ENCODE measurements at regions not wholly inside any gene's neighbourhood (a gene's known extent, or its start where the extent isn't known, plus 50 kb on each side); places are given as distances from the start of the nearest gene placed in this dataset.

GRCh38 chr9:115374724-115375268 is 256.8 kb upstream of the TNC start:
- no peaks in the 10 kb centered on the region for H3K27me3 ChIP-seq
- 87 to 92% methylated on average over 4 of the region's 4 CpGs for WGBS, 2 donors
- ATAC-seq (no peak), DNase-seq (no peak)
- no peak overlapping the region for H3K27ac ChIP-seq
- no peaks in the 10 kb centered on the region for H3K36me3 ChIP-seq
- no peaks in the 10 kb centered on the region for H3K4me1 ChIP-seq
- intact Hi-C loops (cut with DNase I), result no loop called here
- H3K9me3 ChIP-seq, result peaks cover 0 to 8% (median 0%) of the 10 kb centered on the region in 11 donors
- H3K4me3 ChIP-seq, result no peak overlapping the region
- TF ChIP-seq CTCF (IDR thresholded peaks at IDR 0.05), result no peak

GRCh38 chr9:115378241-115378640 is 260.3 kb upstream of the TNC start:
- no peak overlapping the region for H3K4me3 ChIP-seq
- DNase-seq, result no peak
- TF ChIP-seq CTCF (IDR thresholded peaks at IDR 0.05), result no peak
- no peak for ATAC-seq
- intact Hi-C loops (cut with DNase I), result no loop called here
- H3K27me3 ChIP-seq, result no peaks in the 10 kb centered on the region
- 90 to 95% methylated on average over 3 of the region's 3 CpGs for WGBS, 2 donors
- H3K4me1 ChIP-seq, result no peaks in the 10 kb centered on the region
- no peak overlapping the region for H3K27ac ChIP-seq
- peaks cover 0 to 20% (median 11%) of the 10 kb centered on the region in 11 donors for H3K9me3 ChIP-seq
- H3K36me3 ChIP-seq, result no peaks in the 10 kb centered on the region

GRCh38 chr9:115378758-115379157 is 260.8 kb upstream of the TNC start:
- no peaks in the 10 kb centered on the region for H3K36me3 ChIP-seq
- intact Hi-C loops (cut with DNase I), result no loop called here
- no peaks in the 10 kb centered on the region for H3K27me3 ChIP-seq
- H3K27ac ChIP-seq, result no peak overlapping the region
- no peaks in the 10 kb centered on the region for H3K4me1 ChIP-seq
- no peak for TF ChIP-seq CTCF (IDR thresholded peaks at IDR 0.05)
- DNase-seq, result no peak
- H3K4me3 ChIP-seq, result no peak overlapping the region
- peaks cover 0 to 25% (median 16%) of the 10 kb centered on the region in 11 donors for H3K9me3 ChIP-seq
- ATAC-seq, result no peak

- DNase-seq, result no peak
Observed at GRCh38 chr9:115379719-115380118, 261.8 kb upstream of the TNC start.

More at GRCh38 chr9:115379719-115380118, 261.8 kb upstream of the TNC start:
- Histone ChIP-seq H3K27me3 (no peaks in the 10 kb centered on the region), H3K36me3 (no peaks in the 10 kb centered on the region), H3K27ac (no peak overlapping the region), H3K9me3 (peaks cover 0 to 30% (median 17%) of the 10 kb centered on the region in 11 donors), H3K4me1 (no peaks in the 10 kb centered on the region), H3K4me3 (no peak overlapping the region)
- 79 to 87% methylated on average over 3 of the region's 3 CpGs for WGBS, 2 donors
- ATAC-seq, result no peak
- intact Hi-C loops (cut with DNase I), result no loop called here
- TF ChIP-seq CTCF (IDR thresholded peaks at IDR 0.05), result no peak
